HG03135 (cell line): ENCODE measurements at regions not wholly inside any gene's neighbourhood (a gene's known extent, or its start where the extent isn't known, plus 50 kb on each side); places are given as distances from the start of the nearest gene placed in this dataset.

Source experiments
- ATAC-seq: cut with Tn5 transposase; IDR thresholded peaks from one replicate; pipeline ENCODE4 v1.9.1; 2021; ENCODE audit warnings: mild to moderate bottlenecking, moderate library complexity; ENCODE audit not compliant: unreplicated experiment

DNA sequence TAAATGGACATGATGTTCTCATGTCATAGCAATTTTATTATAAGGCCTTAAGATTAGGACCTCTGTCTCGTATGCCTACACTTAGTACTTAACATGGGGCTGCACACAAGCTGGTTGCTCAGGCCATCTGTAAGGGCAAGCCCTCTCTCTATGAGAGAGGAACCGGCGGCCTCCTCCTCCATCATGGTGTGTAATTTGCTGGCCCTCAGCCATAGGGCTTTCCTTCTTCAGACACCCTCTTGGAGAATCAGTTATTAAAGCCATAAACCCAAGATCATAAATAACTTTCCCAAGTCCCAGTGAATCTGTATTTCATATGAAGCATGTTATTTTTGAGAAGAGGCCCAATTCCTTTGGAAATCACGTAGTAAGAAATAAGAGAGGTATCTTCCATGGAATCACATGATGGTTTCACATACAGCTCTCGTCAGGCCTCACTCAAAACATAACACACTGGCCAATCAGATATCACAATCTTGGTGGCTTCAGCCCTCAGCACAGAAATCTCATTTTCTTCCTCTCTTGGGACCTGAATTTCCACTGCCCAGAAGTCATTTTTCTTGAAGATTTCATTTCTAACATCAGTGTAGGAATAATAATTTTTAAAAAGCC lies 92.6 kb downstream of the RDH14 start:
- no peak for ATAC-seq

DNA sequence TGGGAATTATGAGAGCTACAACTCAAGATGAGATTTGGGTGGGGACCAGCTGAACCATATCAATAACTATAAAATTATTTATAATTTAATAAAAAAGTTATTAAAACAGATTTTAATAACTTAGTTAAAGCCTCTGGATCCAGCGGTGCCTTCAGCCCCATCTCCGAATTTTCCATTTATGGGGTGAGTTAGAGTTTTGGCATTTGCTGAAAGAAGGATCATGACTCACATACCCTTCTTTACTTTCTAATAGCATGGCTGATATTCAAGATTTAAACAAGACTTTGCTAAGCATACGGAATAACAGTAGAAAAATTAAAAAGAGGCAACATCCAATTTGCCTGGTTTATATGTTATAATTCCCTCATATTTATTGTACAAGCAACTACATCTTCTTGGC lies 94.5 kb downstream of the RDH14 start:
- ATAC-seq: no peak

- ATAC-seq: no peak
Observed at GRCh38 chr2:18464913-18465312, 95.5 kb downstream of the RDH14 start.

- ATAC-seq: no peak
Observed at GRCh38 chr2:18456026-18456425, 104.4 kb downstream of the RDH14 start.

GRCh38 chr2:18455236-18455862 lies 105.1 kb downstream of the RDH14 start:
- ATAC-seq: no peak

- no peak for ATAC-seq
Observed at GRCh38 chr2:18454692-18455235, 105.7 kb downstream of the RDH14 start.

DNA sequence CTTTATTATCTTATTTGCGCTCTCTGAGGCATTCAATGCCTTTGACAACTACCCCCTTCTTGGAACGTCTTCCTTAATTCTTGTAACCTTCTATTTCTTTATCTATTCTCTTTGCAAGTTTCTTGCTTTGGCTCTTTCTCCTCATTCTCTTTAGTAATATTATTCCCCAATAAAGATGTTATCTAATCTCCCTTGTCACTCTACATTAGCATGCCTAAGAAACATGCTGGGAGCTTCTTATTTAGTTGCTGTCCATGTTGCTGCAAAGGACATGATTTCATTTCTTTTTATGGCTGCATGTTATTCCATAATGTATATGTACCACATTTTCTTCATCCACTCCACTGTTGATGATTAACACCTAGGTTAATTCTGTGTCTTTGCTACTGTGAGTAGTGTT lies 113.7 kb downstream of the RDH14 start:
- no peak for ATAC-seq

DNA sequence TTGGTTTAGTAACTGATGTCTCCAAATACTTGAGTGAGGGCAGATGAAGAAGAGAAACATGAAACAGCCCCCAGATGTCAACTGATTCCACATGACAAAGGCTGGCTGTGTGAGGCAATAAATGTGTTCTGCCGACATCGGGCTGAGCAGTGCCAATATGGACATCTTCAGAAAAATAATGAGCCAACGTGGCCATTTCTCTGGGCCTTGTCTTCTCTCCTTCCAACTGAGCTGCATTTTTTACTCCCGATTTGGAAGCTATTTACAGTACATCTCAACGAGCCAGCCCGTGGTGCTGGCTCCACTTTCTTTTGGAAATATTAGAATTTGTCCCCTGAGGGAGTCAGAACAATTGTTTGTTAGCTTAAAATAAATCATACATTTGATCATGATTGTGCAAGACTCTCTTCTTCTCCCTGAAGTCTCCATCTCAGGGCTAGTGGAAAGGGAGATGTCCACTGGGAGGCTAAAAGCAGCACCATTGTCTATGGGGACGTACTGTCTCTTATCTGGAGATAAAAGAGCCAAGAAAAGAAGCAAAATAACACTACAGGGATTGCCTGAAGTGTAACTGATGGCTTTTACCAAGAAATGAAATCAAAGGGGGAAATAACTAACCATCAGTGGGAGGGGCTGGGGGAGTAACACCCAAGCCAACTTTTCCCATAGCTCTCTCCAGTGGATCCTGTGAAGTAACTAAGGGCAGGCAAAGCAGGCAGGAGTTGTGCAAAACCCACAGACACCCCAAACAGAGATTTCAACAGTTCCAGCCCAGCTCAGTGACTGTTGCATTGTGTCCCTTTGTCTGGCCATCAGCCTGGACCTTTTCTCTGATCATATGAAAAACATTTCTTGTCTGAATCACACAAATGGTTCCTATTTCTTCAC lies 114.8 kb downstream of the RDH14 start:
- ATAC-seq: no peak

DNA sequence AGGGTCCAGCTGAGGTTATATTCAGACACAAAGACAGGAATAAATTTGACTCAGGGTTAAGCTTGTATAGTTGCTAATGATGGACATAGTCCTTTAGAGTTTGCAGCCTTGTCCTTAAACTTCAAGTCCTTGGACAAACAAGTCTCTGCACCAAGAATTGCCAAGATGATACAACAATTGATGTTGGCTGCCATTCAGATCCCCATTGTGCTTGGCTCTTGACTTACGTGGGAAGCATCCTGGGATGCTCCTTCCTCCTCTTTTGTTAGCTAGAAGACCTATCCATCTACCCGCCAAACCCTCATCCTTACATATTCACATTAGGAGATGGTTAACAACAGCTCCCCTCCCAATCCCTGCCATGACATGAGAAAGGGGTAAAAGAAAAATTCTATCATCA lies 115.6 kb downstream of the RDH14 start:
- ATAC-seq: no peak

DNA sequence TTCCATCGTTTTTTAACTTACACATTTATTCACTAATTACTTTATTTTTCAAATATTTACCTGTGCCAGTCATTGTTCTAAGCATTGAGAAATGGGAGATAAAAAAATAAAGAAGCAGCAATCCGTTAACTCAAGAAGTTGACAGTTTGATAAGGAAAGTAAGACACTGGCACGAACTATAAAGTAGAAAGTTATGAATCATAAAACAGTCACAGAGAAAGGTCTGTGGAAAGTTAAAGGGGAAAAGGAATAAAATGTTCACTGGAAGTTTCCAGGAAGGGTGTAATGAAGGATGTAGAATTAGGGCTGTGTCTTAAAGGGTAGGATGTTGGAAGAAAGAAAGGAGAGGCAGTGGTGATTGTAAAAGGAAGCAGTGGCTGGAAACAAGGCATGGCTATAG lies 118.9 kb downstream of the RDH14 start:
- ATAC-seq: no peak

GRCh38 chr2:18440777-18441176 lies 119.7 kb downstream of the RDH14 start:
- no peak for ATAC-seq

GRCh38 chr2:18440141-18440661 lies 120.3 kb downstream of the RDH14 start:
- ATAC-seq: no peak

DNA sequence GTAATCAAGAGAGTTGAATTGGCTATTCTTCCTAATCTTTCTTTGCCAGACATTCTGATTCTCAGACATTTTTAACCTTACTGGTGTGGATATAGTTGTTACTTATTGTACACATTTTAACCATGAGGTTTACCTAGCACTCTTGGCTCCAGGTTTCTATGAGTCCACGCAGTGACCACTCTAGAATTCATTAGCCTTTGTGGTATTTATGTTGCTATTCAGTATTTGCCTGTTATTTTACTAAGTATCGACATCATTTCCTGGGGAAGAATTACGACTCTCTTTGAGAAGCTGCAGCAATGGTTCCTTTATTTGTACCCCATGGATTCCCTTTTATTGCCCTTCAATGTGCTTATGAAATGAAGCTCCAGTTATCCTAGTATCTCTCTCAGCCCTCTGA lies 120.7 kb downstream of the RDH14 start:
- no peak for ATAC-seq

- no peak for ATAC-seq
Observed at GRCh38 chr2:18437909-18438308, 122.5 kb downstream of the RDH14 start.

- no peak for ATAC-seq
Observed at GRCh38 chr2:18436503-18437005, 123.9 kb downstream of the RDH14 start.

- ATAC-seq: no peak
Observed at GRCh38 chr2:18435426-18436037, 124.9 kb downstream of the RDH14 start.

DNA sequence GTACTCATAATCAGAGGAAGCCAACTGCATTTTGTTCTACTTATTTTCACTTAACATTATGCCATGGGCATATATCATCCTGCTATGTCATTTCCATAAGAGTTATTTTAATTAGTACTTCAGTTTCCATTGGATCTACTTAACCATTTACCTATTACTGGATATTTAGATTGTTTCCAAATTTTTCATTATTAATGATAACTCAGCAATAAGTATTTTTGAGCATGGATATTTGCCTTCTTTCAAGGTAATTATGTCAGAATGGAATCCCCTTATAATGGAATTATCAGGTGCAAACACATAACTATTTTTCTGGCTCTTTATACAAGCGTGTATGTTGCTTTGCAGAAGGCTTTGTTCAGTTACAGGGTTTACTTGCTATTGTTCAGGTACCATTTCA lies 126.6 kb downstream of the RDH14 start:
- ATAC-seq: no peak

DNA sequence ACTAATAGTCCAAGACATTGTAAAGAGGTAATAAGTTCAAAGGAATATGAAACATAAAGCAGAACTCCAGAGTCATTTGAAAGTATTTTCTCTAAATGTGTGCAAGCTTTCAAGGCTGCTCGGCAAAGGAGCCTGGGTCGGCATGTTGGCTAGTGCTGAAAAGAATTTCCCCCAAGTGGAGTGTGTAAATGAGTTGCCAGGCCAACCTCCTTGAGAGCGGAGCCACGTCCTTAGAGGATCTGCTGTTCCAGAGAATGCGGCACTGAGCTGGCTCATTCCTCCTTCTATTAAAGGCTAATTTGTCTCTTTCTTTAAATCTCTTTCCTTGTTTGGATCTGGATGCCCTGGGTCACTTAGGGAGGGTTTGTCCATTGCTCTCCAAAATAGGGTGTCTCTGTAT lies 127.5 kb downstream of the RDH14 start:
- ATAC-seq: no peak

DNA sequence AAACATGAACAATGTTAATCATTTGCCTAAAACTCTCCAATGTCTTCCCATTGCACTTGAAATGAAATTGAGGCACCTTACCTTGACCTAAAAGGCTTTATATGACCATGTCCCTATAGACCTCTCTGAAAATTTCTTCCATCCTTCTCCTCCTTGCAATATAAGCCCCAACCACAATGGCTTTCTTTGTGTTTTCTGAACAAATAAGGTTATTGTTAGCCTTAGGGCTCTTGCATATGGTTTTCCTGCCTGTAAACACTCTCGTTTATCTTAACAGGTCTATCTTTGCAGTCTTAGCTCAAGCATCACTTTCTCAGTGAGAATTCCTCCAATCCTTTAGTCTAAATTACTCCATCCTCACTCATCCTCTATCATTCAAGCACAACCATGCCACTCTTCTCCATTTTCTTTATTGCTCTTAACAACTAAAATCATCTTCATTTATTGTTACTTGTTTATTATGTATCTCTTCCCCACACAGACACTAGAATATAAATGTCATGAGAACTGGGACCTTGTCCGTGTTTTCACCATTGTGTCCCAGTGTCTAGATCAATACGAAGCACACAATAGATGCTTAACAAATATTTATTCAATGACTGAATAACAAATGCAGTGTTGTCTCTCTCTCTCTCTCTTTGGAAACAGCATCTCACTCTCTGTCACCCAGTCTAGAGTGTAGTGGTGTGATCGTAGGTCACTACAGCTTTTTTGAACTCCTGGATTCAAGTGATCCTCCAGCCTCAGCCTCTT lies 129.3 kb downstream of the RDH14 start:
- no peak for ATAC-seq

DNA sequence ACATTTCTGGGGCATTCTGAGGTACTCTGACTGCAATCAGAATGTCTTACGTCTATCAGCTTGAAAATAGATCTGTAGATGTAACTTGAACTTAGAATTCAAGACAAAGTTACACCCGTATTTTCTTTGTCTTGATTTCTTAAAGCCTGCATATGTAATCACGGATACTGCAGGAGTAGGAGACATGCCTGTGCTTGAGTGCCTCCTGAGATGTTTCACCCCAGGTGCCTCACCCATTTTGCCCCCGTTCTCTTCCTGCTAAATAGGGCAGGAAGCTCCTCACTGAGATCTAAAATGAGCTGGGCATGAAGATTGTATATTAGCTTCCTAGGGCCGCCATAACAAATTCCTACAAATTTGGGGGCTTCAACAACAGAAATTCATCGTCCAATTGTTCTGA lies 131.9 kb downstream of the RDH14 start:
- ATAC-seq: no peak
